Mucosa of descending colon (tissue), 3 donors: ENCODE measurements at regions not wholly inside any gene's neighbourhood (a gene's known extent, or its start where the extent isn't known, plus 50 kb on each side); places are given as distances from the start of the nearest gene placed in this dataset.
"Not testable (repeated sequence)": the region's sequence is repeated elsewhere in the genome, so short reads cannot be mapped to it uniquely, and the experiment has no call there.

Experiments
- ATAC-seq: fragments of 200-7000 bp; cut with Tn5 transposase; one replicate; pipeline ENCODE4 v1.9.1; 2020; ENCODE audit warnings: mild to moderate bottlenecking, moderate library complexity
- DNase-seq, 3 donors: peaks; one replicate each; pipeline ENCODE4 v3.0.0-alpha.2; 2020
- H3K36me3 ChIP-seq: fragments of 200-600 bp; one replicate; pipeline ENCODE4 v1.8.0; 2021; ENCODE audit warnings: low read depth, mild to moderate bottlenecking
- H3K4me1 ChIP-seq: fragments of 200-600 bp; one replicate; pipeline ENCODE4 v1.8.0; 2021; ENCODE audit warnings: low read depth, mild to moderate bottlenecking
- H3K4me3 ChIP-seq: fragments of 200-600 bp; one replicate; pipeline ENCODE4 v1.8.0; 2021; ENCODE audit warnings: mild to moderate bottlenecking
- H3K9me3 ChIP-seq: fragments of 200-600 bp; one replicate; pipeline ENCODE4 v1.8.0; 2021; ENCODE audit warnings: mild to moderate bottlenecking
- intact Hi-C, 2 donors: fragments of 100-400 bp; cut with DNase I in 1 of 2; cut with micrococcal nuclease in 1 of 2; formaldehyde crosslinking; loops; one replicate each; pipeline versions ENCODE4 v1.11.0 to v1.11.1; 2022; cut with DNase I, micrococcal nuclease
- TF ChIP-seq, protein P1 (sequence below): fragments of 200-600 bp; IDR thresholded peaks from one replicate; pipeline ENCODE4 v1.8.0; 2022; ENCODE audit warnings: antibody characterized with exemption, mild to moderate bottlenecking
- donor health status: DM: no; HTN: no; CAD: no; lungs with moderate emphysema.
- donor health status: DM: no; HTN: no; CAD: no.
- donor health status: DM: no; HTN: yes; CAD: no.

GRCh38 chr7:88589927-88590326, 169.6 kb upstream of the ZNF804B start:
- Histone ChIP-seq H3K36me3 (no peaks in the 10 kb centered on the region), H3K4me1 (no peaks in the 10 kb centered on the region), H3K9me3 (peaks cover 8% of the 10 kb centered on the region), H3K4me3 (no peak overlapping the region)
- DNase-seq, result no peak
- TF ChIP-seq, protein P1, sequence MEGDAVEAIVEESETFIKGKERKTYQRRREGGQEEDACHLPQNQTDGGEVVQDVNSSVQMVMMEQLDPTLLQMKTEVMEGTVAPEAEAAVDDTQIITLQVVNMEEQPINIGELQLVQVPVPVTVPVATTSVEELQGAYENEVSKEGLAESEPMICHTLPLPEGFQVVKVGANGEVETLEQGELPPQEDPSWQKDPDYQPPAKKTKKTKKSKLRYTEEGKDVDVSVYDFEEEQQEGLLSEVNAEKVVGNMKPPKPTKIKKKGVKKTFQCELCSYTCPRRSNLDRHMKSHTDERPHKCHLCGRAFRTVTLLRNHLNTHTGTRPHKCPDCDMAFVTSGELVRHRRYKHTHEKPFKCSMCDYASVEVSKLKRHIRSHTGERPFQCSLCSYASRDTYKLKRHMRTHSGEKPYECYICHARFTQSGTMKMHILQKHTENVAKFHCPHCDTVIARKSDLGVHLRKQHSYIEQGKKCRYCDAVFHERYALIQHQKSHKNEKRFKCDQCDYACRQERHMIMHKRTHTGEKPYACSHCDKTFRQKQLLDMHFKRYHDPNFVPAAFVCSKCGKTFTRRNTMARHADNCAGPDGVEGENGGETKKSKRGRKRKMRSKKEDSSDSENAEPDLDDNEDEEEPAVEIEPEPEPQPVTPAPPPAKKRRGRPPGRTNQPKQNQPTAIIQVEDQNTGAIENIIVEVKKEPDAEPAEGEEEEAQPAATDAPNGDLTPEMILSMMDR, result no peak
- intact Hi-C loops, result no loop called here
- ATAC-seq, result no peak

DNA sequence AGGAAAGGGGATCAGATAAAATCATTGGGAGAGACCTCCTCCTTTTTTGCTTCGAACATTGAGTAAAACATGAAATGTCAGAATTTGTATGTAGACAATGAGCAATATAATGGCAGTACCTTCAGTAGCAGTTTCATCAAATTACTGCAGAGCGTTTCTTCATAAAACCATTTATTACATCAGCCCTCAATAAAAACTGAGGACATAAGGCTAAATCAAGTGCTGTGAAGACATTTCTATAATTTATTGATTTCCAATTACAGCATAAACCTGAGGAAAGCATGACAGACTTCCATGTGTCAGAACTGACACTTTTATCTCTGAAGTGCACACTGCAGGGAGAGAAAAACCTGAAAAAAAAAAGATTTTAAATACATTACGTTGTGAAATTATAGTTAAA, 172.6 kb upstream of the ZNF804B start:
- H3K4me1 ChIP-seq, result no peaks in the 10 kb centered on the region
- no peak for ATAC-seq
- intact Hi-C loops, result no loop called here
- DNase-seq, result no peak
- no peak overlapping the region for H3K4me3 ChIP-seq
- no peaks in the 10 kb centered on the region for H3K9me3 ChIP-seq
- H3K36me3 ChIP-seq, result no peaks in the 10 kb centered on the region
- TF ChIP-seq, protein P1, result no peak

GRCh38 chr7:88586219-88586618, 173.3 kb upstream of the ZNF804B start:
- intact Hi-C loops, result no loop called here
- H3K9me3 ChIP-seq, result no peaks in the 10 kb centered on the region
- TF ChIP-seq, protein P1, result no peak
- no peaks in the 10 kb centered on the region for H3K4me1 ChIP-seq
- ATAC-seq, result no peak
- no peak overlapping the region for H3K4me3 ChIP-seq
- no peaks in the 10 kb centered on the region for H3K36me3 ChIP-seq
- peak in 1 of 3 donors; percentile 5 for DNase-seq

DNA sequence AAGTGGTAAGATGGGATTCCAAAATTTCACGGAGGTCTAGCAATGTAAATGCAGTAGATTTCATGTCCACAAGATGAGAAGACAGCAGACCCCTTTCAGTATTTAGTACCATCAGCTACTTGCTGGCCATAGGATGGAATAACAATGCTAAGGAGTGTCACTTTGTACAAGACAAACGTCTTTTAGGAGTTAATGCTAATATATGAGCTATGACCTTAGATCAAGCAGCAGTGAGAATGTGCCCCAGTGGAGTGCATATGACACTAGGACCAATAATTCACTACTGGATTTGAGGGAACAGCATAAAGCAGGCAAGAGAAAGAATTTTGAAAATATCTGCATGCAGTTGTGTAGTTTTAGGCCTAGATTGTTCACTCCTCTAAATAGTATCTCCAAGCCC, 182.8 kb upstream of the ZNF804B start:
- no peak for ATAC-seq
- Histone ChIP-seq H3K4me3 (no peak overlapping the region), H3K9me3 (no peaks in the 10 kb centered on the region), H3K36me3 (no peaks in the 10 kb centered on the region), H3K4me1 (no peaks in the 10 kb centered on the region)
- no peak for DNase-seq
- TF ChIP-seq, protein P1, result no peak
- intact Hi-C loops, result no loop called here

DNA sequence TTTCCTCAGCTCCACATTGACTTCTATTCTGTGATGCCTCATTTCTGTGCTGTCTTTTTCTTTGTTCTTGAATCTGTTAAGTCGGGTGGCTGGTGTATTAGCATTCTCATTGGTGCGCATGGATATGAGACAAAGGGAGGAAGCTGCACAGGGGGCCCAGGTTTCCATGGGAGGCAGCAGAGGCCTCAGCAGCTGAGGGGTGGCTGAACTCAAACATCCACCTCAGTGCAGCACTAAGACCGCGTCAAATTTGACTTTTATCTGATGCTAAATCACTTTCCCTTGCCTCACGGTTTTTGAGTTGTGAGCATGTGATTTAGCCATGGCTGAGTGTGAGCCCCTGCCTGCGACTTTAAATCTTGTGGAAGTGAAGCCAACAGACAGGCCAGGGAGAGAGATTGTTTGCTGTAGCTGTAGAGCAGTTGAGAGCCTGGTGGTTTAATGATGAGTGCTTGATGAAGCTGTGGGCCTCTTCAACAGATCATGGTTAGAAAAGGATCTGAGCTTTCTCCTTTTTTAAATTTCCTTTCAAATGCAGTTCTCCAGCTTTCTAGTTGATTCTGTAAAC, 193.3 kb upstream of the ZNF804B start:
- Histone ChIP-seq H3K36me3 (no peaks in the 10 kb centered on the region), H3K9me3 (no peaks in the 10 kb centered on the region), H3K4me3 (no peak overlapping the region), H3K4me1 (no peaks in the 10 kb centered on the region)
- DNase-seq, result no peak
- intact Hi-C loops, result no loop called here
- TF ChIP-seq, protein P1, result no peak
- ATAC-seq, result no peak

DNA sequence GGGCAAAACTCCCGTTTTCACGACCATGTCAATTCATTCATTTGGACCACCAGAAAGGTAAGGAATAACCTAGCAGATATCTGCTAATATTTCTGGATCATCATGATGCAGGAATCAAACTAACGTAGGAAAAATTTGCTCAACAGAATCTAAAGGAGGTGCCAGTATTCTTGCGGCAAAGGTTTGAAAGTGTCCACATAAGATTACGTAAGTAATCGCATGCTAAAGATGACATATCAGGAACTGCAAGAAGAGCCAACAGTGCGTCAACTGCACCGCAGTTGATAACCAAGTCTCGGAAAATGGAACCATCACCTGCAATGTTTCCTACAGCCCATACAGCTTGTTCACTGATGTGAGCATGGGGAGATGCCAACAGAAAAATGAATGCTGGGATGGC, 194.1 kb upstream of the ZNF804B start:
- intact Hi-C loops, result no loop called here
- no peak for ATAC-seq
- no peaks in the 10 kb centered on the region for H3K36me3 ChIP-seq
- no peaks in the 10 kb centered on the region for H3K4me1 ChIP-seq
- TF ChIP-seq, protein P1, result no peak
- no peak overlapping the region for H3K4me3 ChIP-seq
- DNase-seq, result no peak
- H3K9me3 ChIP-seq, result no peaks in the 10 kb centered on the region

- ATAC-seq, intact Hi-C loops, H3K36me3 ChIP-seq, H3K4me1 ChIP-seq, DNase-seq, H3K9me3 ChIP-seq, H3K4me3 ChIP-seq: not testable (repeated sequence)
These were observed 203.1 kb upstream of the ZNF804B start for GRCh38 chr7:88556441-88556840.

DNA sequence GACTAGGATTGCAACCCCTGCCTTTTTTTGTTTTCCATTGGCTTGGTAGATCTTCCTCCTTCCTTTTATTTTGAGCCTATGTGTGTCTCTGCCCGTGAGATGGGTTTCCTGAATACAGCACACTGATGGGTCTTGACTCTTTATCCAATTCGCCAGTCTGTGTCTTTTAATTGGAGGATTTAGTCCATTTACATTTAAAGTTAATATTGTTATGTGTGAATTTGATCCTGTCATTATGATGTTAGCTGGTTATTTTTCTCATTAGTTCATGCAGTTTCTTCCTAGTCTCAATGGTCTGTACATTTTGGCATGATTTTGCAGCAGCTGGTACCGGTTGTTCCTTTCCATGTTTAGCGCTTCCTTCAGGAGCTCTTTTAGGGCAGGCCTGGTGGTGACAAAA, 204.7 kb upstream of the ZNF804B start:
- ATAC-seq, intact Hi-C loops, H3K9me3 ChIP-seq, H3K36me3 ChIP-seq, H3K4me3 ChIP-seq, H3K4me1 ChIP-seq, DNase-seq: not testable (repeated sequence)
